ENCODE measurements at regions not wholly inside any gene's neighbourhood (a gene's known extent, or its start where the extent isn't known, plus 50 kb on each side); places are given as distances from the start of the nearest gene placed in this dataset.

DNA sequence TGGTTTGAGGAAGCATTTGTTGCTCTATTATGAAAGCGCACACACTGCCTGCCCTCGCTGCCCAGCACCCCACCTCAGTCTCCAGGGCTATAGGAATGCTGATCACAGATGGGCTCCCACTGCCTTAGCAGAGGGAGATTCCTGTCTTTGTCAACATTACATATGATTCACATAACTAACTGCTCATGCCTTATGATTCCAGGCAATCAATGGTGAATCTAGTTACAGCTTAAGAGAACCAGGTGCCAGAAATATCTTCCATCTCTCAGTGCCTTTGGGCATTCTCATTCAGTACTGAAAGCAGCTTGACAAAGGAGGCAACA lies 458.9 kb upstream of the C9orf72 start:
- DNase-seq (ENCODE audit: low spot score) (no peak), ATAC-seq (no peak), FAIRE-seq (no peak)
- H3K9ac ChIP-seq (ENCODE audit: insufficient read depth, low read depth, low read length): no peak overlapping the region
- BruUV-seq (replicated peaks): no TSS peak
- no peaks in the 10 kb centered on the region for H3K4me1 ChIP-seq (ENCODE audit: insufficient read depth, low read length)
- 40% methylated on average over 2 of the region's 2 CpGs for WGBS (ENCODE audit: low lambda C conversion rate)
- intact Hi-C loops (cut with micrococcal nuclease; ENCODE audit: unreplicated experiment) (no loop called here), in situ Hi-C loops (cut with HindIII; ENCODE audit: extremely low pct_ligation_motif_present, low pct_unique_long_range_greater_than_20kb) (loop anchor here (25.0 kb wide), 1 partner anchor 105 kb away; no protein-coding TSS in a partner anchor)
- no peaks in the 10 kb centered on the region for H3K27me3 ChIP-seq (ENCODE audit: control insufficient read depth in 1 of 2, insufficient read depth in 2 of 2, low read length in 2 of 2)
- no peak overlapping the region for H3K4me3 ChIP-seq (replicated peaks in 1 of 3; ENCODE audit: insufficient read depth in 1 of 3, low read depth in 2 of 3, low read length in 3 of 3)
- no peaks in the 10 kb centered on the region for H4K20me1 ChIP-seq (ENCODE audit: insufficient read depth, low read length)
- no peak overlapping the region for H3K27ac ChIP-seq (ENCODE audit: extremely low read length, insufficient read depth, low read length)
- no peaks in the 10 kb centered on the region for H3K36me3 ChIP-seq (replicated peaks in 1 of 2; ENCODE audit: control insufficient read depth in 1 of 2, insufficient read depth in 2 of 2, low read length in 2 of 2)
- H2AFZ ChIP-seq (ENCODE audit: low read length): no peak overlapping the region
- TF ChIP-seq ZNF446 (CRISPR knock-in tag; IDR thresholded peaks at IDR 0.05) (no peak), BRF2 (CRISPR knock-in tag; IDR thresholded peaks at IDR 0.05) (no peak), FOXK1 (CRISPR knock-in tag; IDR thresholded peaks at IDR 0.05; ENCODE audit: borderline replicate concordance, low read depth) (no peak), ZGPAT (CRISPR knock-in tag; IDR thresholded peaks at IDR 0.05) (no peak)
- TF ChIP-seq, protein P1, sequence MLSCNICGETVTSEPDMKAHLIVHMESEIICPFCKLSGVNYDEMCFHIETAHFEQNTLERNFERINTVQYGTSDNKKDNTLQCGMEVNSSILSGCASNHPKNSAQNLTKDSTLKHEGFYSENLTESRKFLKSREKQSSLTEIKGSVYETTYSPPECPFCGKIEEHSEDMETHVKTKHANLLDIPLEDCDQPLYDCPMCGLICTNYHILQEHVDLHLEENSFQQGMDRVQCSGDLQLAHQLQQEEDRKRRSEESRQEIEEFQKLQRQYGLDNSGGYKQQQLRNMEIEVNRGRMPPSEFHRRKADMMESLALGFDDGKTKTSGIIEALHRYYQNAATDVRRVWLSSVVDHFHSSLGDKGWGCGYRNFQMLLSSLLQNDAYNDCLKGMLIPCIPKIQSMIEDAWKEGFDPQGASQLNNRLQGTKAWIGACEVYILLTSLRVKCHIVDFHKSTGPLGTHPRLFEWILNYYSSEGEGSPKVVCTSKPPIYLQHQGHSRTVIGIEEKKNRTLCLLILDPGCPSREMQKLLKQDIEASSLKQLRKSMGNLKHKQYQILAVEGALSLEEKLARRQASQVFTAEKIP (CRISPR knock-in tag; IDR thresholded peaks at IDR 0.05; ENCODE audit: borderline replicate concordance): no peak
- TF ChIP-seq, protein P2, sequence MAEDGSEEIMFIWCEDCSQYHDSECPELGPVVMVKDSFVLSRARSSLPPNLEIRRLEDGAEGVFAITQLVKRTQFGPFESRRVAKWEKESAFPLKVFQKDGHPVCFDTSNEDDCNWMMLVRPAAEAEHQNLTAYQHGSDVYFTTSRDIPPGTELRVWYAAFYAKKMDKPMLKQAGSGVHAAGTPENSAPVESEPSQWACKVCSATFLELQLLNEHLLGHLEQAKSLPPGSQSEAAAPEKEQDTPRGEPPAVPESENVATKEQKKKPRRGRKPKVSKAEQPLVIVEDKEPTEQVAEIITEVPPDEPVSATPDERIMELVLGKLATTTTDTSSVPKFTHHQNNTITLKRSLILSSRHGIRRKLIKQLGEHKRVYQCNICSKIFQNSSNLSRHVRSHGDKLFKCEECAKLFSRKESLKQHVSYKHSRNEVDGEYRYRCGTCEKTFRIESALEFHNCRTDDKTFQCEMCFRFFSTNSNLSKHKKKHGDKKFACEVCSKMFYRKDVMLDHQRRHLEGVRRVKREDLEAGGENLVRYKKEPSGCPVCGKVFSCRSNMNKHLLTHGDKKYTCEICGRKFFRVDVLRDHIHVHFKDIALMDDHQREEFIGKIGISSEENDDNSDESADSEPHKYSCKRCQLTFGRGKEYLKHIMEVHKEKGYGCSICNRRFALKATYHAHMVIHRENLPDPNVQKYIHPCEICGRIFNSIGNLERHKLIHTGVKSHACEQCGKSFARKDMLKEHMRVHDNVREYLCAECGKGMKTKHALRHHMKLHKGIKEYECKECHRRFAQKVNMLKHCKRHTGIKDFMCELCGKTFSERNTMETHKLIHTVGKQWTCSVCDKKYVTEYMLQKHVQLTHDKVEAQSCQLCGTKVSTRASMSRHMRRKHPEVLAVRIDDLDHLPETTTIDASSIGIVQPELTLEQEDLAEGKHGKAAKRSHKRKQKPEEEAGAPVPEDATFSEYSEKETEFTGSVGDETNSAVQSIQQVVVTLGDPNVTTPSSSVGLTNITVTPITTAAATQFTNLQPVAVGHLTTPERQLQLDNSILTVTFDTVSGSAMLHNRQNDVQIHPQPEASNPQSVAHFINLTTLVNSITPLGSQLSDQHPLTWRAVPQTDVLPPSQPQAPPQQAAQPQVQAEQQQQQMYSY (CRISPR knock-in tag; IDR thresholded peaks at IDR 0.05): no peak
- H3K4me2 ChIP-seq (ENCODE audit: low read depth, low read length): no peak overlapping the region
- no peaks in the 10 kb centered on the region for H3K9me3 ChIP-seq (ENCODE audit: low read length)
- CTCF ChIA-PET (ENCODE audit: low intra/inter-chr PET ratio, low total read pairs): no interaction called here
- POLR2A ChIA-PET: no interaction called here
- no peaks in the 10 kb centered on the region for H3K79me2 ChIP-seq (ENCODE audit: insufficient read depth, low read length)
